HFFc6 (cell line): ENCODE measurements at regions not wholly inside any gene's neighbourhood (a gene's known extent, or its start where the extent isn't known, plus 50 kb on each side); places are given as distances from the start of the nearest gene placed in this dataset.

Experiments used
- DNase-seq: peaks from one replicate; pipeline ENCODE4 v3.0.0-alpha.2; 2018
- H3K27ac Mint-ChIP-seq: 2 replicates; pipeline ENCODE4 v1.8.0; 2020; ENCODE audit warnings: mild to moderate bottlenecking, mixed read lengths
- H3K27me3 Mint-ChIP-seq: 2 replicates; pipeline ENCODE4 v1.8.0; 2021; ENCODE audit warnings: mild to moderate bottlenecking, moderate library complexity, mixed read lengths; ENCODE audit not compliant: insufficient read depth
- H3K36me3 Mint-ChIP-seq: 2 replicates; pipeline ENCODE4 v1.8.0; 2021; ENCODE audit warnings: low read depth, mixed read lengths
- H3K4me1 Mint-ChIP-seq: 2 replicates; pipeline ENCODE4 v1.8.0; 2020; ENCODE audit warnings: low read depth, mixed read lengths
- H3K4me3 Mint-ChIP-seq: 2 replicates; pipeline ENCODE4 v1.8.0; 2020; ENCODE audit warnings: mild to moderate bottlenecking, moderate library complexity, mixed read lengths
- H3K9me3 Mint-ChIP-seq: 2 replicates; pipeline ENCODE4 v1.8.0; 2020; ENCODE audit warnings: mild to moderate bottlenecking, mixed read lengths
- TF ChIP-seq, protein P1 (sequence below): fragments of 200-600 bp; sonication (generic); IDR thresholded peaks from 2 replicates; pipeline ENCODE4 v1.5.0; 2021; ENCODE audit warnings: antibody characterized with exemption, mild to moderate bottlenecking

DNA sequence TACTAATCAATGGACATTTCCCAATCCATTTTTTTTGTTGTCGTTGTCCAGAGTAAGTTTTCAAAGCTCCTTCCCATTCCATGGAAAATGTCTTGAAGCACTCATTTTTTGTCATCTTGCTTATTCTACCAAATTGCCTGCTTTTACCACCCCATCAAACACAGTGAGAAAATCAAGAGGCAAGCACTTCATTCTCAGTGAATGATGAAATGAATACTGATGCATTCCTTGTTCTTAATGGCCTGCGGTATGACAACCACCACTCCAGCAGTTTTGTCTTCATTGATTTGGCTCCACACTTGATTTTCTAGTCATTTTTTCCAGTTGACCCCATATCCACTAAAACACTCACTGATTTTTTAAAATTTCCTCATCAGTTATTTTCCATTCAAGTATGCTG is 193.5 kb upstream of the ANKH start:
- Mint-ChIP-seq H3K4me1 (no peaks in the 10 kb centered on the region), H3K4me3 (no peak overlapping the region), H3K9me3 (no peaks in the 10 kb centered on the region), H3K27me3 (peaks cover 2% of the 10 kb centered on the region; the same call in 1 of the 2 replicates), H3K36me3 (no peaks in the 10 kb centered on the region), H3K27ac (no peak overlapping the region)
- TF ChIP-seq, protein P1, sequence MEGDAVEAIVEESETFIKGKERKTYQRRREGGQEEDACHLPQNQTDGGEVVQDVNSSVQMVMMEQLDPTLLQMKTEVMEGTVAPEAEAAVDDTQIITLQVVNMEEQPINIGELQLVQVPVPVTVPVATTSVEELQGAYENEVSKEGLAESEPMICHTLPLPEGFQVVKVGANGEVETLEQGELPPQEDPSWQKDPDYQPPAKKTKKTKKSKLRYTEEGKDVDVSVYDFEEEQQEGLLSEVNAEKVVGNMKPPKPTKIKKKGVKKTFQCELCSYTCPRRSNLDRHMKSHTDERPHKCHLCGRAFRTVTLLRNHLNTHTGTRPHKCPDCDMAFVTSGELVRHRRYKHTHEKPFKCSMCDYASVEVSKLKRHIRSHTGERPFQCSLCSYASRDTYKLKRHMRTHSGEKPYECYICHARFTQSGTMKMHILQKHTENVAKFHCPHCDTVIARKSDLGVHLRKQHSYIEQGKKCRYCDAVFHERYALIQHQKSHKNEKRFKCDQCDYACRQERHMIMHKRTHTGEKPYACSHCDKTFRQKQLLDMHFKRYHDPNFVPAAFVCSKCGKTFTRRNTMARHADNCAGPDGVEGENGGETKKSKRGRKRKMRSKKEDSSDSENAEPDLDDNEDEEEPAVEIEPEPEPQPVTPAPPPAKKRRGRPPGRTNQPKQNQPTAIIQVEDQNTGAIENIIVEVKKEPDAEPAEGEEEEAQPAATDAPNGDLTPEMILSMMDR: no peak
- no peak for DNase-seq

DNA sequence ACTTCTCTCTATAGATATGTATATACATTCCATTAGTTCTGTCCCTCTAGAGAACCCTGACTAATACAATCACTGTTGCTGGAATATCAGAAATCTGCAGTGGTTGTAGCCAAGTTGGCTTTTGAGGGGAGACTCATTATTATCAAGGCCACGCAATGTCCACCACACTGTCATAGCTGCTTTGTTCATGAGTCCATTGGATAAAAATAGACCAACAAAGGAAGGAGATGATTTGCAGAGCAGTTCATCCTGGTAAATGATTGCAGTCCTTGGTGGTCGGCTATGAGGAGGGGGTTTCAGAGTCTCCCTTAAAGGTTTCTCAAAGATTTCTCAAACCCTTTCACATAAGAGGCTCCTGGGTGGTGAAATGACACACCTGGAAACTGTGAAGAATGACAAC is 192.8 kb upstream of the ANKH start:
- no peak for DNase-seq
- no peaks in the 10 kb centered on the region for H3K36me3 Mint-ChIP-seq
- no peaks in the 10 kb centered on the region for H3K9me3 Mint-ChIP-seq
- H3K27ac Mint-ChIP-seq: no peak overlapping the region
- no peak overlapping the region for H3K4me3 Mint-ChIP-seq
- TF ChIP-seq, protein P1: no peak
- H3K27me3 Mint-ChIP-seq: peaks cover 2% of the 10 kb centered on the region; the same call in 1 of the 2 replicates
- no peaks in the 10 kb centered on the region for H3K4me1 Mint-ChIP-seq

DNA sequence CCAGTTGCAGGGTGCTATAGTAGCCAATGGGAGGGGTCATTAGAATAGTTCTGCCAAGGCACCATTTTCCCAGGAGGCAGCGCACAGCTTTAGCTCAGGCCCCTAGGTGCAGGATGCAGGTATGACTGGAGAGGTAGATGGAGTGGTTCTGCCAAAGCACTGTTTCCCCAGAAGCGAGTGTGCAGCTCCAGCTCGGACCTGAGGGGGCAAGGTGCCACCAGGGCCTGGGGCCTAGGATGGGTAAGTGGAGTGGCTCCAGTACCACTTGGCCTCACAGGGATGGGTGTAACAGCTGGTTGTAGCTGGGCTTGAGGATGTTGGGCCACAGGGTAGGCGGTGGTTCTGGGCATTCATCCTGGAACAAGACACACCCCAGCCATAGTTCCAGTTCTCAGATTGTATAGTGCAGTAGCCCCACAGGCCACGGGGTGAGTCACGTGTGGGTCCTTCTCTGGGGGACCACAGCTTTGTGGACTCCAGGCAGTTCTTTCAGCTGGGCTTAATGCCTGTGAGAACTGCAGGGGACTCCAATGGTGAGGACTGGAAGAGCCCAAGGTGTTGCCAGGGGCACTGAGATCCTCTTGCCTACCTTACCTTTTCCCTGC is 185.5 kb upstream of the ANKH start:
- H3K9me3 Mint-ChIP-seq: peaks cover under 1% of the 10 kb centered on the region; the same call in 1 of the 2 replicates
- DNase-seq: no peak
- TF ChIP-seq, protein P1: no peak
- no peak overlapping the region for H3K27ac Mint-ChIP-seq
- H3K4me3 Mint-ChIP-seq: no peak overlapping the region
- no peaks in the 10 kb centered on the region for H3K4me1 Mint-ChIP-seq
- H3K36me3 Mint-ChIP-seq: no peaks in the 10 kb centered on the region
- H3K27me3 Mint-ChIP-seq: peaks cover 6% of the 10 kb centered on the region

DNA sequence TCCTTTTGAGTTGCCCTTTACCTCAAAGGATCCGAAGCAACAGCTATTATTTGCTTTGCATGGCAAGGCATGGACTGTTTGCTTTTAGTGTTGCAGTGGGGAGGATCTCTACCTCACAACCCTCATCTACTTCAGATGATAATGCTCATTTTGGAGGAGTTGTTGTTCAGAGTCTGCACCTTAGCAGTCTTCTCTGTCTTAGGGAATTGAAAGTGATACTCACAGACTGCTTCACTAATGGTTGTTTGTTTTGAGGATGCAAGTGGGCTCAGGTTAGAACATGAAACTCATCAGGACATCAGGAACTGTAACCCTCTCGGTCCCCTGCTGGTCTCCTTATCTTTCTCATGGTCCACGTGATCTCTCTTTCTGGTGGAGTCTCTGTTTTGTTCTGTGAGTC is 172.9 kb upstream of the ANKH start:
- no peaks in the 10 kb centered on the region for H3K9me3 Mint-ChIP-seq
- no peaks in the 10 kb centered on the region for H3K4me1 Mint-ChIP-seq
- no peaks in the 10 kb centered on the region; the same call in 1 of the 2 replicates for H3K27me3 Mint-ChIP-seq
- no peak overlapping the region for H3K27ac Mint-ChIP-seq
- DNase-seq: no peak
- TF ChIP-seq, protein P1: no peak
- H3K4me3 Mint-ChIP-seq: no peak overlapping the region
- no peaks in the 10 kb centered on the region for H3K36me3 Mint-ChIP-seq

DNA sequence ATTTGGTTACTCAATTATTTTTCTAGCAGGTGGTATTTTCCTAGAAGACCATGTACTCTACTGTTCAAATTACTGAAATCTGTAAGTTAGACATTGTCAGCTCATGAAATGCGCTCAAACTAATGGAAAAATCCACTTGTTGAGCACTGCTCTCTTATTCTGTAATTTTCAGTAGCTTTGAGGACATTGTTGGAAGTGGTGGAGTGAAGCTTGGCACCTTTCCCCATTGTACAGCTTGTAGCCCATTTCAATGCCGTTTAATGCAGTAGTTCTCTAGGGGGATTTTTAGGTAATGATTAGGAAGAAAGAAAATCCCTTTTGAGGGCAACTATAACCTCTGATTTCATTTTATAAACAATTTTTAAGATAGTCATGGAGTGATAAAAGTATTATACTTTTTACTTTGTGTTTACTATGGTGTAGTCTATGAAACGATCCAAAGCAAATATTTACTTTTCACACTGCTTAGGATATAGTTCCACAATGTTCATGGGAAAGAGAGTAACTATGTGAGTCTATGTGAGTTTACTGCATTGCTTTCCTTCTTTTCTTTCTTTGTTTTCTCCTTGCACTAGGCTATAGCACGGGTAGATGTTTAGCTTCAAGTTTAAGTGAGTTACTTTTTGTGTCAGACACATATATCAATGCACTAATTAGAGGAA is 165.8 kb upstream of the ANKH start:
- no peak for DNase-seq
- Mint-ChIP-seq H3K27ac (no peak overlapping the region), H3K4me3 (no peak overlapping the region)

More for the DNA sequence above, 165.8 kb upstream of the ANKH start:
- Mint-ChIP-seq H3K9me3 (peaks cover 5% of the 10 kb centered on the region; the same call in 1 of the 2 replicates), H3K36me3 (peaks cover 5% of the 10 kb centered on the region; the same call in 1 of the 2 replicates), H3K4me1 (no peaks in the 10 kb centered on the region), H3K27me3 (peaks cover 16% of the 10 kb centered on the region)
- TF ChIP-seq, protein P1: no peak
